Gastrocnemius medialis (tissue), 4 donors: ENCODE measurements at regions not wholly inside any gene's neighbourhood (a gene's known extent, or its start where the extent isn't known, plus 50 kb on each side); places are given as distances from the start of the nearest gene placed in this dataset.

ENCODE experiments used
- ATAC-seq, 2 donors: fragments of 150-250 bp; one replicate each; pipeline ENCODE4 v1.9.1; 2016
- DNase-seq, 2 donors: peaks; one replicate each; pipeline ENCODE4 v3.0.0-alpha.2; 2019
- H3K27ac ChIP-seq, 4 donors: fragments of 200-600 bp; sonication (generic); 1 replicate in 1 of 4; 2 replicates in 3 of 4; pipeline ENCODE4 v1.5.1; 2016 to 2018; ENCODE audit warnings: mild to moderate bottlenecking in 2 of 4, moderate library complexity in 1 of 4
- H3K27me3 ChIP-seq, 3 donors: fragments of 200-600 bp; sonication (generic) in 2 of 3; 1 replicate in 1 of 3; 2 replicates in 2 of 3; pipeline versions ENCODE4 v1.5.1 to v1.6.0; 2016 to 2019; ENCODE audit warnings: mild to moderate bottlenecking in 1 of 3, moderate library complexity in 1 of 3
- H3K36me3 ChIP-seq, 2 donors: fragments of 200-600 bp; sonication (generic) in 1 of 2; one replicate each; pipeline ENCODE4 v1.5.1; 2017 to 2018
- H3K4me1 ChIP-seq, 2 donors: fragments of 200-600 bp; sonication (generic) in 1 of 2; one replicate each; pipeline ENCODE4 v1.5.1; 2016 to 2017; ENCODE audit warnings: mild to moderate bottlenecking in 2 of 2
- H3K4me3 ChIP-seq, 4 donors: fragments of 200-600 bp; sonication (generic) in 3 of 4; 1 replicate in 1 of 4; 2 replicates in 3 of 4; pipeline ENCODE4 v1.5.1; 2016 to 2019; ENCODE audit warnings: mild to moderate bottlenecking in 2 of 4
- H3K9me3 ChIP-seq, 3 donors: fragments of 200-600 bp; sonication (generic) in 2 of 3; 1 replicate in 1 of 3; 2 replicates in 2 of 3; pipeline ENCODE4 v1.5.1; 2016 to 2019
- CTCF ChIP-seq, 5 experiments: fragments of 450-650 bp in 3 of 5; fragments of 200-600 bp in 2 of 5; sonication (generic) in 2 of 5; IDR thresholded peaks in 4 of 5; conservative IDR thresholded peaks in 1 of 5; 1 replicate in 4 of 5; 2 replicates in 1 of 5; pipeline ENCODE4 v1.5.1; 2016 to 2019; ENCODE audit warnings: antibody characterized with exemption in 5 of 5, mild to moderate bottlenecking in 3 of 5, moderate library complexity in 3 of 5
- POLR2A ChIP-seq, 2 donors: fragments of 450-650 bp; IDR thresholded peaks; one replicate each; pipeline ENCODE4 v1.6.1; 2017; ENCODE audit warnings: antibody characterized with exemption in 2 of 2, mild to moderate bottlenecking in 2 of 2, moderate library complexity in 2 of 2
- in situ Hi-C, 4 donors: fragments of 200-750 bp; cut with MboI; loops; one replicate each; pipeline versions ENCODE4 v1.15.0 to v1.8.0; 2017; ENCODE audit warnings: low sequenced_read_pairs in 4 of 4
- intact Hi-C: fragments of 100-400 bp; cut with DNase I; formaldehyde crosslinking; loops from one replicate; pipeline ENCODE4 v1.15.1; 2023; ENCODE audit warnings: low total_unique reads

DNA sequence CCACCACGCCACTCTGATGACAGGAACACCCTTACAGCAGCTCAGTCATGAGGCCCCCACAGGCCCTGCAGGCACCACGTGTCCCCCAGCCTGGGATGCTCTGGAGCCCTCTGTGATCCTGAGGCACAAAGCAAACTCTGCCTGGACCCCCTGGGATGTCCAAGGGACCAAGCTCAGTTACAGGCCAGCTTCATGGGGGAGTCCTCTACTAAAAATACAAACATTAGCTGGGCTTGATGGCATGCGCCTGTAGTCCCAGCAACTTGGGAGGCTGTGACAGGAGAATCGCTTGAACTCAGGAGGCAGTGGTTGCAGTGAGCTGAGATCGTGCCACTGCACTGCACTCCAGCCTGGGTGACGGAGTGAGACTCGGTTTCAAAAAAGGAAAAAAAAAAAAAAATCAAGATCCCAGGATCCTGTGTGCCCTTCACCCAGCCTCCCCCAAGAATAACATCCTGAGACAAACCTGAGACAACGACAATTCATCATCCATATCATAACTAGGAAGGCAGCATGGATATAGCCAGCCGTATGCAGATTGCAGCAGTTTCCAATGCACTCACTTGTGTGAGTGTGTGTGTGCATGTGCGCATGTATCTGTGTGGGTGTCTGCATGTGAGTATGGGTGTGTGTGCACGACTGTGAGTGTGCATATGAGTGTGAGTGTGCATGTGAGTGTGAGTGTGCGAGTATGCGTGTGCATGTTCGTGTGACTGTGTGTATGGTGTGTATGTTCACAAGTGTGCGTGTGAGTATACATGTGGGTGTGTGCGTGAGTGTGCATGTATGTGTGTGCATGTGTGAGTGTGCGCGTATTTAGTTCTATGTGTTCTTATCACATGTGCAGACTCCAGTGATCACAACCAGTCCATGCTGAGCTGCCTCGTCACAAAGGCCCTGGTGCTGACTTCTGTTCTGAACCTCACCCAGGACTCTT is 52.1 kb downstream of the NCOR2 start:
- peak in 1 of 2 donors; percentile 1 for ATAC-seq
- Histone ChIP-seq H3K4me1 (peaks cover 85 to 89% of the 10 kb centered on the region in 2 donors), H3K4me3 (peak overlapping the region in 3 of 4 donors; percentile 54 to 59 (median 54)), H3K9me3 (no peaks in the 10 kb centered on the region), H3K36me3 (no peaks in the 10 kb centered on the region), H3K27ac (peak overlapping the region; percentile 91 to 99 (median 96)), H3K27me3 (no peaks in the 10 kb centered on the region)
- TF ChIP-seq POLR2A (IDR thresholded peaks at IDR 0.05) (no peak), CTCF (IDR thresholded peaks at IDR 0.05 in 4 of 5, conservative IDR thresholded peaks at IDR 0.05 in 1 of 5) (no peak)
- in situ Hi-C loops (loop anchor here in 1 of 4 donors (10.0 to 25.0 kb wide), 2 partner anchors 128 to 250 kb away; no protein-coding TSS in a partner anchor), intact Hi-C loops (loop anchor here (5.0 kb wide), 3 partner anchors 148 to 252 kb away; no protein-coding TSS in a partner anchor)
- no peak for DNase-seq

- Histone ChIP-seq H3K27ac (peak overlapping the region; percentile 86 to 99 (median 94)), H3K36me3 (no peaks in the 10 kb centered on the region), H3K4me3 (no peak overlapping the region), H3K9me3 (no peaks in the 10 kb centered on the region), H3K4me1 (peaks cover 83 to 89% of the 10 kb centered on the region in 2 donors), H3K27me3 (no peaks in the 10 kb centered on the region)
- in situ Hi-C loops = loop anchor here in 1 of 4 donors (10.0 to 25.0 kb wide), 2 partner anchors 127 to 250 kb away; no protein-coding TSS in a partner anchor
- TF ChIP-seq CTCF (IDR thresholded peaks at IDR 0.05 in 4 of 5, conservative IDR thresholded peaks at IDR 0.05 in 1 of 5) = no peak
- no peak for TF ChIP-seq POLR2A (IDR thresholded peaks at IDR 0.05)
- DNase-seq (no peak), ATAC-seq (no peak)
- intact Hi-C loops = no loop called here
Observed at GRCh38 chr12:124514145-124514995, 53.0 kb downstream of the NCOR2 start.

DNA sequence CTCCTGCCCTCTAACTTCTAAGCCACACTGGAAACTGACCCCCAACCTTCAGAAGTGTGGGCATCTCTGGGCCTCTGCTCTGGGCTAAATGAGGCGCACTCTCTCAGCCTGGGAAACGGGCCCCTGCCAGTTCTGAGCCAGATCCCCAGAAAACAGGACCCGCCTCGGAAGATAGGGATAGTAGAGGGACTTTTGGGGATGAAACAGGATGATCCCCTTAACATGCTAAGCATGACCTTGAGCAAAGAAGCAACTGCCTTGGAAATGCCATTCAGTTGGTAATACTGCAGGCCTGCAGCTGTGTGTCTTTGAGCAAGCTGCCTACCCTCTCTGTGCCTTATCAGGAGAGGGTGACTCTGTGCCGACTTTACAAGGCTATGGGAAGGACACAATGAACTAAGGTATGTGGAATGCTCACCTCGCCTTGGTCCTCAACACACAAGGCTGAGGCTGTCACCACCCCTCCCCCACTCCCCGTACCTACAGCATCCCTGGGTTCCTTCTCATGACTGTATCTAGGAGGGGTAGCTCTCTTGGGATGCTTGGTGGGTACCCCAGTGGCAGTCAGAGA is 54.0 kb downstream of the NCOR2 start:
- TF ChIP-seq CTCF (IDR thresholded peaks at IDR 0.05 in 4 of 5, conservative IDR thresholded peaks at IDR 0.05 in 1 of 5) (no peak), POLR2A (IDR thresholded peaks at IDR 0.05) (no peak)
- H3K9me3 ChIP-seq = no peaks in the 10 kb centered on the region
- no peak for DNase-seq
- H3K27me3 ChIP-seq = no peaks in the 10 kb centered on the region
- in situ Hi-C loops = loop anchor here in 1 of 4 donors (10.0 to 25.0 kb wide), 2 partner anchors 126 to 251 kb away; no protein-coding TSS in a partner anchor
- intact Hi-C loops = no loop called here
- no peak overlapping the region for H3K4me3 ChIP-seq
- no peak for ATAC-seq
- H3K4me1 ChIP-seq = peaks cover 84 to 91% of the 10 kb centered on the region in 2 donors
- H3K27ac ChIP-seq = peak overlapping the region; percentile 56 to 98 (median 88)
- H3K36me3 ChIP-seq = no peaks in the 10 kb centered on the region

GRCh38 chr12:124512667-124513296 is 54.6 kb downstream of the NCOR2 start:
- in situ Hi-C loops (loop anchor here in 1 of 4 donors (10.0 to 25.0 kb wide), 2 partner anchors 125 to 252 kb away; no protein-coding TSS in a partner anchor), intact Hi-C loops (no loop called here)
- peaks cover 84 to 92% of the 10 kb centered on the region in 2 donors for H3K4me1 ChIP-seq
- H3K27me3 ChIP-seq = no peaks in the 10 kb centered on the region
- no peak overlapping the region for H3K4me3 ChIP-seq
- ATAC-seq (no peak), DNase-seq (peak in 1 of 2 donors; percentile 75)
- TF ChIP-seq POLR2A (IDR thresholded peaks at IDR 0.05) (no peak), CTCF (IDR thresholded peaks at IDR 0.05 in 4 of 5, conservative IDR thresholded peaks at IDR 0.05 in 1 of 5) (no peak)
- H3K9me3 ChIP-seq = no peaks in the 10 kb centered on the region
- H3K27ac ChIP-seq = peak overlapping the region; percentile 56 to 98 (median 88)
- no peaks in the 10 kb centered on the region for H3K36me3 ChIP-seq
